GM23338 (cell line): ENCODE measurements at regions not wholly inside any gene's neighbourhood (a gene's known extent, or its start where the extent isn't known, plus 50 kb on each side); places are given as distances from the start of the nearest gene placed in this dataset.

Source experiments
- ATAC-seq: fragments of 200-7000 bp; cut with Tn5 transposase; 3 replicates; pipeline ENCODE4 v1.9.1; 2020
- DNase-seq: peaks from one replicate; pipeline ENCODE4 v3.0.0-alpha.2; 2015; ENCODE audit warnings: low spot score
- H2AFZ ChIP-seq: fragments of 200-600 bp; sonication (generic); 2 replicates; pipeline ENCODE4 v1.8.0; 2016; ENCODE audit warnings: antibody characterized with exemption, mild to moderate bottlenecking, moderate library complexity
- H3F3A ChIP-seq: fragments of 200-600 bp; sonication (generic); replicated peaks from 2 replicates; pipeline ENCODE4 v1.8.0; 2017; ENCODE audit warnings: antibody characterized with exemption, mixed run types, low read depth
- H3K27ac ChIP-seq: fragments of 200-600 bp; sonication (generic); 2 replicates; pipeline ENCODE4 v1.6.1; 2016; ENCODE audit warnings: low read depth
- H3K27me3 ChIP-seq: fragments of 200-600 bp; sonication (generic); 2 replicates; pipeline ENCODE4 v1.8.0; 2016; ENCODE audit warnings: mild to moderate bottlenecking, mixed run types, moderate library complexity; ENCODE audit not compliant: insufficient read depth
- H3K36me3 ChIP-seq: fragments of 200-600 bp; sonication (generic); 2 replicates; pipeline ENCODE4 v1.8.0; 2016; ENCODE audit warnings: mild to moderate bottlenecking; ENCODE audit not compliant: insufficient read depth
- H3K4me1 ChIP-seq: fragments of 200-600 bp; sonication (generic); 2 replicates; pipeline ENCODE4 v1.8.0; 2016; ENCODE audit warnings: mild to moderate bottlenecking, moderate library complexity; ENCODE audit not compliant: insufficient read depth
- H3K4me2 ChIP-seq: fragments of 200-600 bp; sonication (generic); 2 replicates; pipeline ENCODE4 v1.7.1; 2017; ENCODE audit warnings: mixed run types
- H3K4me3 ChIP-seq: fragments of 200-600 bp; sonication (generic); 2 replicates; pipeline ENCODE4 v1.6.1; 2016; ENCODE audit warnings: mixed run types
- H3K79me2 ChIP-seq: fragments of 200-600 bp; sonication (generic); replicated peaks from 2 replicates; pipeline ENCODE4 v1.8.0; 2017; ENCODE audit warnings: mild to moderate bottlenecking; ENCODE audit not compliant: insufficient read depth
- H3K9me2 ChIP-seq: fragments of 200-600 bp; sonication (generic); 2 replicates; pipeline ENCODE4 v1.8.0; 2017; ENCODE audit not compliant: insufficient read depth
- H4K20me1 ChIP-seq: fragments of 200-600 bp; sonication (generic); replicated peaks from 2 replicates; pipeline ENCODE4 v1.8.0; 2017; ENCODE audit warnings: mild to moderate bottlenecking; ENCODE audit not compliant: insufficient read depth
- H3K27ac Mint-ChIP-seq: 2 replicates; pipeline ENCODE4 v1.8.0; 2020; ENCODE audit warnings: inconsistent platforms, mild to moderate bottlenecking, moderate library complexity, mixed read lengths
- H3K27me3 Mint-ChIP-seq: 3 replicates; pipeline ENCODE4 v1.8.0; 2022; ENCODE audit warnings: low read depth, mild to moderate bottlenecking, moderate library complexity, mixed read lengths, inconsistent platforms; ENCODE audit not compliant: insufficient read depth, poor library complexity
- H3K36me3 Mint-ChIP-seq: 3 replicates; pipeline ENCODE4 v1.8.0; 2021; ENCODE audit warnings: low read depth, mild to moderate bottlenecking, inconsistent platforms, moderate library complexity, mixed read lengths
- H3K4me1 Mint-ChIP-seq: 3 replicates; pipeline ENCODE4 v1.8.0; 2020; ENCODE audit warnings: mild to moderate bottlenecking, inconsistent platforms, mixed read lengths
- H3K4me3 Mint-ChIP-seq: 3 replicates; pipeline ENCODE4 v1.8.0; 2021; ENCODE audit warnings: moderate library complexity, mild to moderate bottlenecking, inconsistent platforms, mixed read lengths
- H3K9me3 Mint-ChIP-seq: 3 replicates; pipeline ENCODE4 v1.8.0; 2020; ENCODE audit warnings: moderate library complexity, mild to moderate bottlenecking, inconsistent platforms, mixed read lengths
- CREB1 ChIP-seq: fragments of 250-450 bp; sonication (Bioruptor Pico); IDR thresholded peaks from 2 replicates; pipeline ENCODE4 v1.5.0; 2020; ENCODE audit warnings: low read depth, mild to moderate bottlenecking, moderate library complexity
- EZH2 ChIP-seq: fragments of 200-600 bp; sonication (generic); IDR thresholded peaks from one replicate; pipeline ENCODE4 v1.8.0; 2017; ENCODE audit warnings: antibody characterized with exemption, mild to moderate bottlenecking, low read depth; ENCODE audit not compliant: unreplicated experiment
- EZH2phosphoT487 ChIP-seq: fragments of 200-600 bp; sonication (generic); IDR thresholded peaks from one replicate; pipeline ENCODE4 v1.8.1; 2018; ENCODE audit warnings: antibody characterized with exemption; ENCODE audit not compliant: unreplicated experiment
- JUNB ChIP-seq: IDR thresholded peaks from one replicate; pipeline ENCODE4 v1.6.1; 2016; ENCODE audit warnings: antibody characterized with exemption; ENCODE audit not compliant: unreplicated experiment
- NANOG ChIP-seq: IDR thresholded peaks from 2 replicates; pipeline ENCODE4 v1.6.1; 2016; ENCODE audit warnings: antibody characterized with exemption, borderline replicate concordance
- POLR2AphosphoS5 ChIP-seq: IDR thresholded peaks from 2 replicates; pipeline ENCODE4 v1.6.1; 2016; ENCODE audit warnings: antibody characterized with exemption, low read depth
- REST ChIP-seq: IDR thresholded peaks from one replicate; pipeline ENCODE4 v1.6.1; 2018; ENCODE audit warnings: antibody characterized with exemption; ENCODE audit not compliant: unreplicated experiment
- STAT1 ChIP-seq: IDR thresholded peaks from one replicate; pipeline ENCODE4 v1.6.1; 2016; ENCODE audit warnings: antibody characterized with exemption; ENCODE audit not compliant: unreplicated experiment
- ZNF114 ChIP-seq: fragments of 250-450 bp; sonication (Bioruptor Pico); IDR thresholded peaks from 2 replicates; pipeline ENCODE4 v1.5.0; 2020; ENCODE audit warnings: mild to moderate bottlenecking, moderate library complexity
- ZNF331 ChIP-seq: fragments of 250-450 bp; sonication (Bioruptor Pico); IDR thresholded peaks from 2 replicates; pipeline ENCODE4 v1.5.0; 2020; ENCODE audit warnings: low read depth, mild to moderate bottlenecking, moderate library complexity
- ZNF462 ChIP-seq: fragments of 250-450 bp; sonication (Bioruptor Pico); IDR thresholded peaks from 2 replicates; pipeline ENCODE4 v1.5.0; 2020; ENCODE audit warnings: mild to moderate bottlenecking, moderate library complexity
- TF ChIP-seq, protein P1 (sequence below), 2 experiments: fragments of 200-600 bp in 1 of 2; sonication (generic) in 1 of 2; conservative IDR thresholded peaks; 2 replicates each; pipeline versions ENCODE4 v1.5.1 to v1.6.1; 2016 to 2017; ENCODE audit warnings: antibody characterized with exemption in 2 of 2, low read depth in 2 of 2, mild to moderate bottlenecking in 2 of 2, moderate library complexity in 1 of 2
- TF ChIP-seq, protein P2 (sequence below): IDR thresholded peaks from 2 replicates; pipeline ENCODE4 v1.6.1; 2016; ENCODE audit warnings: antibody characterized with exemption

DNA sequence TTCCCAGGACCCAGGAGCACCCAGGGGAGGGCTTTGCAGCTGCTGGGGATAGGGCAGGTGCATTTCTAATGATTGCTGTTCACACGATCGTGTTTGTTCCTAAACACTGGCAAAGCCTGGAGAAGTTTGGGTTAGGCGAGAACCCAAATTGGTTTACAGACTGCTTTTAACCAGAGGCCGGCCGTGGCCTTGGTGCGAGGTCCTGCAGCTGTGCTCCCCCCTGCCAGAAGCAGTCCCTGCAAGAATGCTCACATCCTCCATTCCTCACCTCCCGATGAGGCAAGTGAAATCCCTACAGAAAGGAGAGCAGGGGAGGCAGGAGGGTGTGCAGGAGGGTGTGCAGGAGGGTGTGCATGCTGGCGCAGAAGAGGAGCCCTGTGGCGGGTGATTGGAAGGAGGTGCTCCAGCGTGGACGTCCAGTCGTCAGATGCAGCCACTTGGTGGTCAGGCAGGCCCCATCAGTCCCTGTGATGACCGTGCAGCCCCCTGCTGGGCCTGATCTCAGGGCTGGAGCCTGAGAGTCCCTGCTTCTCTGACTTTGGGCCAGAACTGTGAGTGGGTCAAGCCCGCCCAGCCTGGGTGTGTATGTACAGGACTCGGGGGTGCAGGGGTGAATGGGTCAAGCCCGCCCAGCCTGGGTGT lies 55.7 kb upstream of the FRMD1 start:
- H3K4me3 ChIP-seq = no peak overlapping the region
- H3K27me3 ChIP-seq = no peaks in the 10 kb centered on the region
- peaks cover 11% of the 10 kb centered on the region for H3K4me1 ChIP-seq
- H3F3A ChIP-seq = no peaks in the 10 kb centered on the region
- Mint-ChIP-seq H3K4me1 (peaks cover 22% of the 10 kb centered on the region), H3K27ac (no peak overlapping the region), H3K27me3 (peaks cover 18% of the 10 kb centered on the region), H3K4me3 (no peak overlapping the region), H3K9me3 (no peaks in the 10 kb centered on the region), H3K36me3 (no peaks in the 10 kb centered on the region)
- H2AFZ ChIP-seq = no peak overlapping the region
- H3K4me2 ChIP-seq = no peak overlapping the region
- no peak for TF ChIP-seq ZNF331
- no peak for TF ChIP-seq EZH2phosphoT487
- TF ChIP-seq, protein P1, sequence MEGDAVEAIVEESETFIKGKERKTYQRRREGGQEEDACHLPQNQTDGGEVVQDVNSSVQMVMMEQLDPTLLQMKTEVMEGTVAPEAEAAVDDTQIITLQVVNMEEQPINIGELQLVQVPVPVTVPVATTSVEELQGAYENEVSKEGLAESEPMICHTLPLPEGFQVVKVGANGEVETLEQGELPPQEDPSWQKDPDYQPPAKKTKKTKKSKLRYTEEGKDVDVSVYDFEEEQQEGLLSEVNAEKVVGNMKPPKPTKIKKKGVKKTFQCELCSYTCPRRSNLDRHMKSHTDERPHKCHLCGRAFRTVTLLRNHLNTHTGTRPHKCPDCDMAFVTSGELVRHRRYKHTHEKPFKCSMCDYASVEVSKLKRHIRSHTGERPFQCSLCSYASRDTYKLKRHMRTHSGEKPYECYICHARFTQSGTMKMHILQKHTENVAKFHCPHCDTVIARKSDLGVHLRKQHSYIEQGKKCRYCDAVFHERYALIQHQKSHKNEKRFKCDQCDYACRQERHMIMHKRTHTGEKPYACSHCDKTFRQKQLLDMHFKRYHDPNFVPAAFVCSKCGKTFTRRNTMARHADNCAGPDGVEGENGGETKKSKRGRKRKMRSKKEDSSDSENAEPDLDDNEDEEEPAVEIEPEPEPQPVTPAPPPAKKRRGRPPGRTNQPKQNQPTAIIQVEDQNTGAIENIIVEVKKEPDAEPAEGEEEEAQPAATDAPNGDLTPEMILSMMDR (conservative IDR thresholded peaks at IDR 0.05; ENCODE audit: low read depth in 2 of 2) = no peak
- TF ChIP-seq POLR2AphosphoS5 = no peak
- no peak for TF ChIP-seq REST
- no peak for TF ChIP-seq ZNF462
- TF ChIP-seq, protein P2, sequence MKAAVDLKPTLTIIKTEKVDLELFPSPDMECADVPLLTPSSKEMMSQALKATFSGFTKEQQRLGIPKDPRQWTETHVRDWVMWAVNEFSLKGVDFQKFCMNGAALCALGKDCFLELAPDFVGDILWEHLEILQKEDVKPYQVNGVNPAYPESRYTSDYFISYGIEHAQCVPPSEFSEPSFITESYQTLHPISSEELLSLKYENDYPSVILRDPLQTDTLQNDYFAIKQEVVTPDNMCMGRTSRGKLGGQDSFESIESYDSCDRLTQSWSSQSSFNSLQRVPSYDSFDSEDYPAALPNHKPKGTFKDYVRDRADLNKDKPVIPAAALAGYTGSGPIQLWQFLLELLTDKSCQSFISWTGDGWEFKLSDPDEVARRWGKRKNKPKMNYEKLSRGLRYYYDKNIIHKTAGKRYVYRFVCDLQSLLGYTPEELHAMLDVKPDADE = no peak
- TF ChIP-seq STAT1 = no peak
- TF ChIP-seq JUNB = no peak
- TF ChIP-seq ZNF114 (CRISPR knock-in tag) = no peak
- no peak for TF ChIP-seq EZH2
- no peak for TF ChIP-seq CREB1 (CRISPR knock-in tag)
- no peak for TF ChIP-seq NANOG
- H3K79me2 ChIP-seq = no peaks in the 10 kb centered on the region
- H3K27ac ChIP-seq = no peak overlapping the region
- H4K20me1 ChIP-seq = no peaks in the 10 kb centered on the region
- no peak for ATAC-seq
- H3K36me3 ChIP-seq = no peaks in the 10 kb centered on the region
- DNase-seq = no peak
- H3K9me2 ChIP-seq = no peaks in the 10 kb centered on the region
